Loucy (cell line): ENCODE measurements at regions not wholly inside any gene's neighbourhood (a gene's known extent, or its start where the extent isn't known, plus 50 kb on each side); places are given as distances from the start of the nearest gene placed in this dataset.

Experiments used
- CTCF ChIP-seq: fragments of 200-600 bp; sonication (generic); conservative IDR thresholded peaks from 2 replicates; pipeline ENCODE4 v1.5.1; 2014; ENCODE audit warnings: mild to moderate bottlenecking, antibody characterized with exemption, low read length
- EZH2phosphoT487 ChIP-seq: fragments of 200-600 bp; IDR thresholded peaks from 2 replicates; pipeline ENCODE4 v1.6.1; 2018; ENCODE audit warnings: antibody characterized with exemption, mild to moderate bottlenecking, moderate library complexity, borderline replicate concordance

- no peak for TF ChIP-seq CTCF
- no peak for TF ChIP-seq EZH2phosphoT487
These were observed 137.9 kb downstream of the VSIG4 start for GRCh38 chrX:65902011-65902410.
